GM12801 (cell line): ENCODE measurements at regions not wholly inside any gene's neighbourhood (a gene's known extent, or its start where the extent isn't known, plus 50 kb on each side); places are given as distances from the start of the nearest gene placed in this dataset.

Source experiments
- CTCF ChIP-seq: IDR thresholded peaks from one replicate; pipeline ENCODE4 v1.5.1; 2011; ENCODE audit warnings: control low read depth; ENCODE audit not compliant: insufficient read length; ENCODE audit errors: extremely low read depth

- TF ChIP-seq CTCF, result no peak
Measured at GRCh38 chr15:39135989-39136388, 444.9 kb upstream of the THBS1 start.

GRCh38 chr15:39139431-39140059 lies 441.3 kb upstream of the THBS1 start:
- TF ChIP-seq CTCF, result no peak

DNA sequence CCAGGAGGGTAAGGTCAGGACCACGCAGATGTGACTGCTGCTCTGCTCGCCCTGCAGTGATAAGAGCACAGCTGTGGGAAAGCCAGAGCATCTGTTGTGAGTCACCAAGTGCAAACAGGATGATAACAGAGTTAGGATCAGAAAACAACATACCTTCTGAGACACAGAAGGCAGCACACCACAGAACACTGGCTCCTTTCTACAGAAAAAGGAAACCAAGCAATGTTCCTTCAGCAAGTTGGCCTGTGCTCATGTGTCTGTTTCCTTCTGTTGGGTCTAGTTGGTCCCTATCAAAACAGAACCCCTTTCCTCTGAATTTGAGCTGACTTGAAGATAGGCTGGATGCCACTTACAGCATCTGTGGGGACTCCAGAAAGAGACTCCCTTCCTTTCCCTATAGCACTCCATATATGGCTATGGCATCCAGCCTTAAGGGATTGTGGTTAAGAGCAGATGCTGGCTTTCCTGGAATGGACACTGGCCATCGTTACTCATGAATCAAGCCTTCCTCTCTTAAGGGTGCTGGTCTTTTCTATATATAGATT lies 440.7 kb upstream of the THBS1 start:
- TF ChIP-seq CTCF, result no peak

DNA sequence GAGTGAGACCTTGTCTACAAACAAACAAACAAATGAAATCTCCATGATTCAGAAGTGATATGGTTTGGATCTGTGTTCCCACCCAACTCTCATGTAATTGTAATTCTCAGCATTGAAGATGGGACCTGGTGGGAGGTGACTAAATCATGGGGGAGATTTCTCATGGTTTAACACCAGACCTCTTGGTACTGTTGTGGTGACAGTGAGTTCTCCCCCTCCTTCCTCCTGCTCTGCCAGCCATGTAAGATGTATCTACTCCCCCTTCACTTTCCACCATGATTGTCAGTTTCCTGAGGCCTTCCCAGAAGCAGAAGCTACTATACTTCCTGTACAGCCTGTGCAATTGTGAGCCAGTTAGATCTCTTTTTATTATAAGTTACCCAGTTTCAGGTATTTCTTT lies 438.4 kb upstream of the THBS1 start:
- TF ChIP-seq CTCF, result no peak

DNA sequence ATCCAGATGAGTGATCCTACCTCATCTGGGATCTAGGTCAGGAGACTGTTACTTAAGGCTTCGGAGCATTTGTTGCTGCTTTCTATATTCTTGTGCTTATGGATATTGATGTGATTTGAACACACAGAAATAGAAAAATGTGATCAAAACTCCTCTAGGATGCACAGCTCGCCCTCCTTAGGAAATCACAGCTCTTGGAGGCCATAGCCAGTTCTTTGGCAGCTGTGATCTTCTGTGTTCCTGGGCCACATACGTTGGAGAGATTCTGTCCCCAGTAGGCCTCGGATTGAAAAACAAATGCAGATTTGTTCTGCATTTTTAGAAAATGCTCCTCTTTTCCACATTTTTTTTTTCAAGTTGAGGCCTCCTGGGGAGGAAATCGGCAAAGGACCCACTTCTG lies 437.4 kb upstream of the THBS1 start:
- no peak for TF ChIP-seq CTCF

- TF ChIP-seq CTCF, result no peak
Measured at GRCh38 chr15:39144051-39144450, 436.8 kb upstream of the THBS1 start.

- no peak for TF ChIP-seq CTCF
Measured at GRCh38 chr15:39144613-39145499, 436.0 kb upstream of the THBS1 start.
